ENCODE measurements at regions not wholly inside any gene's neighbourhood (a gene's known extent, or its start where the extent isn't known, plus 50 kb on each side); places are given as distances from the start of the nearest gene placed in this dataset.

- H3K27ac ChIP-seq (ENCODE audit: insufficient read depth in 1 of 2, low read depth in 1 of 2, low read length in 2 of 2, poor library complexity in 1 of 2, severe bottlenecking in 2 of 2), result no peak overlapping the region
- no peaks in the 10 kb centered on the region for H3K9me3 ChIP-seq (ENCODE audit: control extremely low read depth in 1 of 5, control insufficient read depth in 4 of 5, insufficient read depth in 2 of 5, low read depth in 1 of 5, low read length in 4 of 5)
- ChIA-PET POLR2A (no interaction called here), CTCF (no interaction called here)
- WGBS (ENCODE audit: insufficient coverage), result 6% methylated on average over 3 of the region's 4 CpGs
- H3K4me3 ChIP-seq (ENCODE audit: control insufficient read depth in 1 of 7, extremely low read depth in 1 of 7, insufficient read depth in 4 of 7, low read depth in 2 of 7, low read length in 6 of 7), result no peak overlapping the region
- H3K36me3 ChIP-seq (ENCODE audit: control insufficient read depth in 4 of 4, insufficient read depth in 4 of 4, low read length in 3 of 4), result no peaks in the 10 kb centered on the region
- H3K4me1 ChIP-seq (ENCODE audit: control extremely low read depth in 1 of 4, control insufficient read depth in 4 of 4, insufficient read depth in 4 of 4, low read length in 3 of 4), result peaks cover 0 to 26% (median 18%) of the 10 kb centered on the region in 4 experiments
- DNase-seq, result peak in 2 of 3 donors; percentile 17 to 28
- no peaks in the 10 kb centered on the region for H3K27me3 ChIP-seq (replicated peaks in 2 of 5; ENCODE audit: control insufficient read depth in 4 of 5, insufficient read depth in 5 of 5, low read length in 4 of 5)
These were observed 79.8 kb upstream of the FZD7 start for GRCh38 chr2:201953880-201954279.

DNA sequence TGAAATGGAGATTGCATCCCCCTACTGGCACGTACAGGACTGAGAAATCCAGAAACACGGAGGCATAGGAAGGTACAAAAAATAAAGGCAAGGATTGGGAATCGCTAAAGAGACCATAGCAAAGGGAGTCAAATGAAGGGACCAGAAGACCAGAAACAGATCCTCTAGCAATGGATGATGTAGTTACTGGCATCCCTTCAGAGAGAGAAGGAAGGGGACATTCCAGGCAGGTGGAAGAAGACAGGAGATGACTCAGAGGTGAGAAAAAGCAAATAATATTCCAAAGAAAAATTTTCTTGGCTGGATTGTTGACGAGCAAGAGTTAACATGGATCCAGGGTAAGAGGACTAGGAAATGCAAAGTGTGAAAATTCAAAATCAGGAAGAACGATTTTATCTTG, 78.4 kb upstream of the FZD7 start:
- Histone ChIP-seq H3K9me3 (ENCODE audit: control extremely low read depth in 1 of 5, control insufficient read depth in 4 of 5, insufficient read depth in 2 of 5, low read depth in 1 of 5, low read length in 4 of 5) (no peaks in the 10 kb centered on the region), H3K36me3 (ENCODE audit: control insufficient read depth in 4 of 4, insufficient read depth in 4 of 4, low read length in 3 of 4) (no peaks in the 10 kb centered on the region), H3K4me3 (ENCODE audit: control insufficient read depth in 1 of 7, extremely low read depth in 1 of 7, insufficient read depth in 4 of 7, low read depth in 2 of 7, low read length in 6 of 7) (no peak overlapping the region), H3K27me3 (replicated peaks in 2 of 5; ENCODE audit: control insufficient read depth in 4 of 5, insufficient read depth in 5 of 5, low read length in 4 of 5) (no peaks in the 10 kb centered on the region), H3K4me1 (ENCODE audit: control extremely low read depth in 1 of 4, control insufficient read depth in 4 of 4, insufficient read depth in 4 of 4, low read length in 3 of 4) (peaks cover 0 to 26% (median 18%) of the 10 kb centered on the region in 4 experiments), H3K27ac (ENCODE audit: insufficient read depth in 1 of 2, low read depth in 1 of 2, low read length in 2 of 2, poor library complexity in 1 of 2, severe bottlenecking in 2 of 2) (no peak overlapping the region)
- WGBS (ENCODE audit: insufficient coverage), result 92% methylated on average over 5 of the region's 5 CpGs
- DNase-seq, result no peak
- ChIA-PET POLR2A (interaction anchor here (1.2 kb wide), 1 partner anchor 57 kb away, joined by 4 read pairs; no protein-coding TSS in a partner anchor), CTCF (interaction anchor here (0.7 kb wide), 1 partner anchor 9 kb away, joined by 3 read pairs; no protein-coding TSS in a partner anchor)

DNA sequence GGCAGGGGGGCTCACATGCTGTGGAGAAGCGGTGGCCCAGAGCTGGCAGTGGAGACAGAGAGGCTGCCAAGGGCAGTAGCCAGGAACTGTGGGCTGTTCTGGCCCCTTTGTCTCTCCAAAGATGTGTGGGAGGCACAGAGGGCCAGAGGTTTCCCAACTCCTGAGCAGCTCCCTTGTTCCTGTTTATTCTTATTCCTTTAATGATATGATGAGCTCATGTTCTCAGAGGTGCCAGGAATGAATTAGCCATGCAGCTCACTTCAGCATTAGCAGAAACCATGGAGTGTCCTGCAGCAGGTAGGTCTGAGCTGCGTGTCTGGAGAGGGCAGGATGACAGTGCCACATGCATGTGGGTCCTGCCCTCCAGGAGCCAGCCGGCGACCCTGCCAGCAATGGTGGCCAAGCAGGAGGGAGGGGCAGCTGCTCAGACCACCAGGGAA, 77.9 kb upstream of the FZD7 start:
- H3K27me3 ChIP-seq (replicated peaks in 2 of 5; ENCODE audit: control insufficient read depth in 4 of 5, insufficient read depth in 5 of 5, low read length in 4 of 5), result no peaks in the 10 kb centered on the region
- DNase-seq, result no peak
- WGBS (ENCODE audit: insufficient coverage), result 92% methylated on average over 4 of the region's 4 CpGs
- H3K9me3 ChIP-seq (ENCODE audit: control extremely low read depth in 1 of 5, control insufficient read depth in 4 of 5, insufficient read depth in 2 of 5, low read depth in 1 of 5, low read length in 4 of 5), result no peaks in the 10 kb centered on the region
- no peak overlapping the region for H3K27ac ChIP-seq (ENCODE audit: insufficient read depth in 1 of 2, low read depth in 1 of 2, low read length in 2 of 2, poor library complexity in 1 of 2, severe bottlenecking in 2 of 2)
- CTCF ChIA-PET, result no interaction called here
- no peak overlapping the region for H3K4me3 ChIP-seq (ENCODE audit: control insufficient read depth in 1 of 7, extremely low read depth in 1 of 7, insufficient read depth in 4 of 7, low read depth in 2 of 7, low read length in 6 of 7)
- peaks cover 0 to 26% (median 18%) of the 10 kb centered on the region in 4 experiments for H3K4me1 ChIP-seq (ENCODE audit: control extremely low read depth in 1 of 4, control insufficient read depth in 4 of 4, insufficient read depth in 4 of 4, low read length in 3 of 4)
- POLR2A ChIA-PET, result interaction anchor here (1.2 kb wide), 1 partner anchor 57 kb away, joined by 4 read pairs; no protein-coding TSS in a partner anchor
- no peaks in the 10 kb centered on the region for H3K36me3 ChIP-seq (ENCODE audit: control insufficient read depth in 4 of 4, insufficient read depth in 4 of 4, low read length in 3 of 4)

- no peak for DNase-seq
- POLR2A ChIA-PET, result interaction anchor here (1.2 kb wide), 1 partner anchor 58 kb away, joined by 4 read pairs; no protein-coding TSS in a partner anchor
- H3K9me3 ChIP-seq (ENCODE audit: control extremely low read depth in 1 of 5, control insufficient read depth in 4 of 5, insufficient read depth in 2 of 5, low read depth in 1 of 5, low read length in 4 of 5), result no peaks in the 10 kb centered on the region
- H3K36me3 ChIP-seq (ENCODE audit: control insufficient read depth in 4 of 4, insufficient read depth in 4 of 4, low read length in 3 of 4), result no peaks in the 10 kb centered on the region
- no peak overlapping the region for H3K27ac ChIP-seq (ENCODE audit: insufficient read depth in 1 of 2, low read depth in 1 of 2, low read length in 2 of 2, poor library complexity in 1 of 2, severe bottlenecking in 2 of 2)
- H3K4me3 ChIP-seq (ENCODE audit: control insufficient read depth in 1 of 7, extremely low read depth in 1 of 7, insufficient read depth in 4 of 7, low read depth in 2 of 7, low read length in 6 of 7), result no peak overlapping the region
- H3K4me1 ChIP-seq (ENCODE audit: control extremely low read depth in 1 of 4, control insufficient read depth in 4 of 4, insufficient read depth in 4 of 4, low read length in 3 of 4), result peaks cover 0 to 26% (median 18%) of the 10 kb centered on the region in 4 experiments
- CTCF ChIA-PET, result no interaction called here
- no peaks in the 10 kb centered on the region for H3K27me3 ChIP-seq (replicated peaks in 2 of 5; ENCODE audit: control insufficient read depth in 4 of 5, insufficient read depth in 5 of 5, low read length in 4 of 5)
- WGBS (ENCODE audit: insufficient coverage), result 90% methylated on average over 7 of the region's 7 CpGs
These were observed 77.3 kb upstream of the FZD7 start for GRCh38 chr2:201956361-201956760.

GRCh38 chr2:201957091-201957490, 76.6 kb upstream of the FZD7 start:
- Histone ChIP-seq H3K4me3 (ENCODE audit: control insufficient read depth in 1 of 7, extremely low read depth in 1 of 7, insufficient read depth in 4 of 7, low read depth in 2 of 7, low read length in 6 of 7) (no peak overlapping the region), H3K4me1 (ENCODE audit: control extremely low read depth in 1 of 4, control insufficient read depth in 4 of 4, insufficient read depth in 4 of 4, low read length in 3 of 4) (peaks cover 0 to 23% (median 16%) of the 10 kb centered on the region in 4 experiments), H3K27me3 (replicated peaks in 2 of 5; ENCODE audit: control insufficient read depth in 4 of 5, insufficient read depth in 5 of 5, low read length in 4 of 5) (no peaks in the 10 kb centered on the region), H3K36me3 (ENCODE audit: control insufficient read depth in 4 of 4, insufficient read depth in 4 of 4, low read length in 3 of 4) (no peaks in the 10 kb centered on the region), H3K27ac (ENCODE audit: insufficient read depth in 1 of 2, low read depth in 1 of 2, low read length in 2 of 2, poor library complexity in 1 of 2, severe bottlenecking in 2 of 2) (no peak overlapping the region), H3K9me3 (ENCODE audit: control extremely low read depth in 1 of 5, control insufficient read depth in 4 of 5, insufficient read depth in 2 of 5, low read depth in 1 of 5, low read length in 4 of 5) (no peaks in the 10 kb centered on the region)
- ChIA-PET POLR2A (interaction anchor here (0.6 kb wide), 1 partner anchor 68 kb away, joined by 3 read pairs; no protein-coding TSS in a partner anchor), CTCF (no interaction called here)
- WGBS (ENCODE audit: insufficient coverage), result no CpG with 5 or more reads among the region's 1 CpG
- DNase-seq, result no peak

GRCh38 chr2:201959198-201959597, 74.5 kb upstream of the FZD7 start:
- peaks cover 0 to 4% (median 3%) of the 10 kb centered on the region in 4 experiments for H3K4me1 ChIP-seq (ENCODE audit: control extremely low read depth in 1 of 4, control insufficient read depth in 4 of 4, insufficient read depth in 4 of 4, low read length in 3 of 4)

DNA sequence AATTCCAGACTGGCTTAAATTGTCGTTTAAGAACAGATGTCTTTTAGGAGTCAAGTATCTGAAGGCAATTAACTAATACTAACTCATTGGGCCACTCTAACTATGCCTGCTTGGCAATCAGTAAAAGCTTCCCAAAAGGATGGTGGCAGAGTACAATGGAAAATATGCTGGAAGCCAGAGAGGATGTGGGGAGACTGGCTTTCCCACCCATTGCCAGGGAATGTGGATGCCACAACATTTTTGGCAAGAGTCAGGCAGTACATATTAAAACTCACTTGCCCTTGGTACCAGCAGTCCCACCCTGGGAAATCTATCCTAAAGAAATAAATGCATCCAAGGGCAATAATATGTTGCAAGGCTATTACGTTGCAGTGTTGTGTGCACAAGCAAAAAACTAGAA, 74.0 kb upstream of the FZD7 start:
- WGBS (ENCODE audit: insufficient coverage), result 100% methylated on average over 1 of the region's 2 CpGs
- Histone ChIP-seq H3K4me1 (ENCODE audit: control extremely low read depth in 1 of 4, control insufficient read depth in 4 of 4, insufficient read depth in 4 of 4, low read length in 3 of 4) (peaks cover 0 to 3% (median 0%) of the 10 kb centered on the region in 4 experiments), H3K4me3 (ENCODE audit: control insufficient read depth in 1 of 7, extremely low read depth in 1 of 7, insufficient read depth in 4 of 7, low read depth in 2 of 7, low read length in 6 of 7) (no peak overlapping the region), H3K9me3 (ENCODE audit: control extremely low read depth in 1 of 5, control insufficient read depth in 4 of 5, insufficient read depth in 2 of 5, low read depth in 1 of 5, low read length in 4 of 5) (no peaks in the 10 kb centered on the region), H3K27me3 (replicated peaks in 2 of 5; ENCODE audit: control insufficient read depth in 4 of 5, insufficient read depth in 5 of 5, low read length in 4 of 5) (no peaks in the 10 kb centered on the region), H3K27ac (ENCODE audit: insufficient read depth in 1 of 2, low read depth in 1 of 2, low read length in 2 of 2, poor library complexity in 1 of 2, severe bottlenecking in 2 of 2) (no peak overlapping the region), H3K36me3 (ENCODE audit: control insufficient read depth in 4 of 4, insufficient read depth in 4 of 4, low read length in 3 of 4) (no peaks in the 10 kb centered on the region)
- POLR2A ChIA-PET, result no interaction called here
- CTCF ChIA-PET, result interaction anchor here (0.9 to 1.5 kb wide), 4 partner anchors 11 to 233 kb away, joined by 3 to 5 read pairs (median 3); no protein-coding TSS in a partner anchor
- no peak for DNase-seq

More at GRCh38 chr2:201959198-201959597, 74.5 kb upstream of the FZD7 start:
- peak in 1 of 3 donors; percentile 29 for DNase-seq
- 86% methylated on average over 2 of the region's 6 CpGs for WGBS (ENCODE audit: insufficient coverage)
- Histone ChIP-seq H3K36me3 (ENCODE audit: control insufficient read depth in 4 of 4, insufficient read depth in 4 of 4, low read length in 3 of 4) (no peaks in the 10 kb centered on the region), H3K27me3 (replicated peaks in 2 of 5; ENCODE audit: control insufficient read depth in 4 of 5, insufficient read depth in 5 of 5, low read length in 4 of 5) (no peaks in the 10 kb centered on the region), H3K4me3 (ENCODE audit: control insufficient read depth in 1 of 7, extremely low read depth in 1 of 7, insufficient read depth in 4 of 7, low read depth in 2 of 7, low read length in 6 of 7) (no peak overlapping the region), H3K27ac (ENCODE audit: insufficient read depth in 1 of 2, low read depth in 1 of 2, low read length in 2 of 2, poor library complexity in 1 of 2, severe bottlenecking in 2 of 2) (no peak overlapping the region), H3K9me3 (ENCODE audit: control extremely low read depth in 1 of 5, control insufficient read depth in 4 of 5, insufficient read depth in 2 of 5, low read depth in 1 of 5, low read length in 4 of 5) (no peaks in the 10 kb centered on the region)
- CTCF ChIA-PET, result interaction anchor here (0.9 to 1.5 kb wide), 4 partner anchors 11 to 233 kb away, joined by 3 to 5 read pairs (median 3); no protein-coding TSS in a partner anchor
- POLR2A ChIA-PET, result no interaction called here

Measured in common myeloid progenitor, CD34-positive (primary cell).